Common myeloid progenitor, CD34-positive (primary cell): ENCODE measurements at regions not wholly inside any gene's neighbourhood (a gene's known extent, or its start where the extent isn't known, plus 50 kb on each side); places are given as distances from the start of the nearest gene placed in this dataset.

Source experiments
- CTCF ChIA-PET: fragments of 350-600 bp; sonication (Branson Sonifier 250); formaldehyde crosslinking; loops from one replicate; lab custom pipeline; 2021; ENCODE audit warnings: antibody characterized with exemption; lab: Charles Lee
- POLR2A ChIA-PET: fragments of 350-600 bp; sonication (Branson Sonifier 250); formaldehyde crosslinking; loops from one replicate; lab custom pipeline; 2021; ENCODE audit warnings: antibody characterized with exemption; lab: Charles Lee
- DNase-seq, 3 donors: peaks; one replicate each; pipeline versions ENCODE4 v3.0.0 to v3.0.0-alpha.2; 2013
- H3K27ac ChIP-seq, 2 experiments: 1 replicate in 1 of 2; 2 replicates in 1 of 2; pipeline ENCODE4 v1.7.0; 2013; ENCODE audit warnings: inconsistent platforms in 2 of 2, low read length in 2 of 2, mild to moderate bottlenecking in 2 of 2, low read depth in 1 of 2, moderate library complexity in 1 of 2; ENCODE audit not compliant: severe bottlenecking in 2 of 2, insufficient read depth in 1 of 2, poor library complexity in 1 of 2
- H3K27me3 ChIP-seq, 5 experiments: replicated peaks in 2 of 5; 1 replicate in 3 of 5; 2 replicates in 2 of 5; pipeline versions ENCODE4 v1.6.1 to v1.7.0; 2013; ENCODE audit warnings: low read length in 4 of 5, mild to moderate bottlenecking in 2 of 5, moderate library complexity in 2 of 5, inconsistent platforms in 1 of 5; ENCODE audit not compliant: insufficient read depth in 5 of 5, control insufficient read depth in 4 of 5
- H3K36me3 ChIP-seq, 4 experiments: 1 replicate in 2 of 4; 2 replicates in 2 of 4; pipeline versions ENCODE4 v1.6.1 to v1.7.0; 2013; ENCODE audit warnings: low read length in 3 of 4, control low read depth in 1 of 4, mild to moderate bottlenecking in 1 of 4; ENCODE audit not compliant: control insufficient read depth in 4 of 4, insufficient read depth in 4 of 4
- H3K4me1 ChIP-seq, 4 experiments: 1 replicate in 3 of 4; 2 replicates in 1 of 4; pipeline versions ENCODE4 v1.6.1 to v1.7.1; 2013; ENCODE audit warnings: low read length in 3 of 4, mild to moderate bottlenecking in 3 of 4, control low read depth in 1 of 4, inconsistent platforms in 1 of 4, moderate library complexity in 1 of 4; ENCODE audit not compliant: control insufficient read depth in 4 of 4, insufficient read depth in 4 of 4; ENCODE audit errors: control extremely low read depth in 1 of 4
- H3K4me3 ChIP-seq, 7 experiments: 1 replicate in 4 of 7; 2 replicates in 3 of 7; pipeline versions ENCODE4 v1.5.1 to v1.7.0; 2013; ENCODE audit warnings: mild to moderate bottlenecking in 7 of 7, low read length in 6 of 7, moderate library complexity in 6 of 7, inconsistent platforms in 2 of 7, low read depth in 2 of 7, control low read depth in 1 of 7; ENCODE audit not compliant: insufficient read depth in 4 of 7, control insufficient read depth in 1 of 7; ENCODE audit errors: extremely low read depth in 1 of 7
- H3K9me3 ChIP-seq, 5 experiments: 1 replicate in 4 of 5; 2 replicates in 1 of 5; pipeline versions ENCODE4 v1.6.1 to v1.7.1; 2013; ENCODE audit warnings: low read length in 4 of 5, mild to moderate bottlenecking in 2 of 5, inconsistent platforms in 1 of 5, low read depth in 1 of 5, moderate library complexity in 1 of 5; ENCODE audit not compliant: control insufficient read depth in 4 of 5, insufficient read depth in 2 of 5; ENCODE audit errors: control extremely low read depth in 1 of 5
- WGBS: methylation state at CpG from one replicate; pipeline ENCODE4 v1.1.5; 2013; ENCODE audit not compliant: insufficient coverage; 5-methylcytosine and 5-hydroxymethylcytosine counted together

GRCh38 chr16:65991149-65991701, 375.3 kb upstream of the CDH5 start:
- WGBS: 100% methylated on average over 1 of the region's 1 CpG
- POLR2A ChIA-PET: no interaction called here

GRCh38 chr16:65989861-65990604, 376.5 kb upstream of the CDH5 start:
- no peak for DNase-seq
- CTCF ChIA-PET: interaction anchor here (0.6 kb wide), 1 partner anchor 479 kb away, joined by 5 read pairs; no protein-coding TSS in a partner anchor
- H3K9me3 ChIP-seq: peaks cover 0 to 4% (median 0%) of the 10 kb centered on the region in 5 experiments
- H3K4me1 ChIP-seq: no peaks in the 10 kb centered on the region
- H3K27ac ChIP-seq: no peak overlapping the region
- peaks cover 0 to 26% (median 0%) of the 10 kb centered on the region in 5 experiments for H3K27me3 ChIP-seq
- no peaks in the 10 kb centered on the region for H3K36me3 ChIP-seq
- H3K4me3 ChIP-seq: no peak overlapping the region
- WGBS: 94% methylated on average over 4 of the region's 5 CpGs
- POLR2A ChIA-PET: no interaction called here

More at GRCh38 chr16:65991149-65991701, 375.3 kb upstream of the CDH5 start:
- CTCF ChIA-PET: no interaction called here
- DNase-seq: peak in 2 of 3 donors; percentile 6 to 21
- Histone ChIP-seq H3K4me3 (no peak overlapping the region), H3K36me3 (no peaks in the 10 kb centered on the region), H3K4me1 (no peaks in the 10 kb centered on the region), H3K9me3 (no peaks in the 10 kb centered on the region), H3K27ac (no peak overlapping the region), H3K27me3 (peaks cover 0 to 29% (median 2%) of the 10 kb centered on the region in 5 experiments)

- Histone ChIP-seq H3K9me3 (peaks cover 0 to 4% (median 0%) of the 10 kb centered on the region in 5 experiments), H3K4me3 (no peak overlapping the region), H3K27ac (no peak overlapping the region), H3K4me1 (no peaks in the 10 kb centered on the region), H3K36me3 (no peaks in the 10 kb centered on the region), H3K27me3 (peaks cover 0 to 16% (median 0%) of the 10 kb centered on the region in 5 experiments)
- POLR2A ChIA-PET: no interaction called here
- WGBS: 96% methylated on average over 7 of the region's 8 CpGs
- DNase-seq: no peak
- CTCF ChIA-PET: no interaction called here
Measured at GRCh38 chr16:65988024-65988595, 378.4 kb upstream of the CDH5 start.

- Histone ChIP-seq H3K27ac (no peak overlapping the region), H3K9me3 (peaks cover 0 to 4% (median 0%) of the 10 kb centered on the region in 5 experiments), H3K27me3 (peaks cover 0 to 12% (median 0%) of the 10 kb centered on the region in 5 experiments), H3K36me3 (no peaks in the 10 kb centered on the region), H3K4me3 (no peak overlapping the region), H3K4me1 (no peaks in the 10 kb centered on the region)
- POLR2A ChIA-PET: no interaction called here
- 14% methylated on average over 1 of the region's 3 CpGs for WGBS
- CTCF ChIA-PET: no interaction called here
- DNase-seq: no peak
Measured at GRCh38 chr16:65984296-65984695, 382.2 kb upstream of the CDH5 start.

GRCh38 chr16:65981057-65981456, 385.4 kb upstream of the CDH5 start:
- WGBS: no CpG with 5 or more reads among the region's 2 CpGs
- Histone ChIP-seq H3K4me3 (no peak overlapping the region), H3K27me3 (no peaks in the 10 kb centered on the region), H3K27ac (no peak overlapping the region), H3K9me3 (peaks cover 0 to 4% (median 0%) of the 10 kb centered on the region in 5 experiments), H3K4me1 (no peaks in the 10 kb centered on the region), H3K36me3 (no peaks in the 10 kb centered on the region)
- CTCF ChIA-PET: no interaction called here
- no peak for DNase-seq
- POLR2A ChIA-PET: no interaction called here

GRCh38 chr16:65975049-65975708, 391.3 kb upstream of the CDH5 start:
- Histone ChIP-seq H3K36me3 (no peaks in the 10 kb centered on the region), H3K27me3 (no peaks in the 10 kb centered on the region), H3K9me3 (peaks cover 0 to 2% (median 0%) of the 10 kb centered on the region in 5 experiments), H3K4me3 (no peak overlapping the region), H3K27ac (no peak overlapping the region), H3K4me1 (no peaks in the 10 kb centered on the region)
- DNase-seq: peak; percentile 19 to 60 (median 59)
- WGBS: 99% methylated on average over 7 of the region's 7 CpGs
- ChIA-PET POLR2A (no interaction called here), CTCF (no interaction called here)
